Progenitor cell of endocrine pancreas (in vitro differentiated cells): ENCODE measurements at regions not wholly inside any gene's neighbourhood (a gene's known extent, or its start where the extent isn't known, plus 50 kb on each side); places are given as distances from the start of the nearest gene placed in this dataset.

Experiments
- DNase-seq: peaks from one replicate; pipeline ENCODE4 v3.0.0; 2021; ENCODE audit warnings: low spot score; ENCODE audit not compliant: unreplicated experiment
- H3K27ac Mint-ChIP-seq: 2 replicates; pipeline ENCODE4 v1.8.0; 2021; ENCODE audit warnings: mild to moderate bottlenecking, moderate library complexity, mixed read lengths
- H3K27me3 Mint-ChIP-seq: 2 replicates; pipeline ENCODE4 v1.8.0; 2021; ENCODE audit warnings: mixed read lengths
- H3K36me3 Mint-ChIP-seq: 2 replicates; pipeline ENCODE4 v1.8.0; 2022; ENCODE audit warnings: mixed read lengths; ENCODE audit not compliant: insufficient read depth
- H3K4me1 Mint-ChIP-seq: 2 replicates; pipeline ENCODE4 v1.8.0; 2021; ENCODE audit warnings: low read depth, mixed read lengths
- H3K4me3 Mint-ChIP-seq: 2 replicates; pipeline ENCODE4 v1.8.0; 2021; ENCODE audit warnings: low read depth, mild to moderate bottlenecking, moderate library complexity, mixed read lengths
- H3K9me3 Mint-ChIP-seq: 2 replicates; pipeline ENCODE4 v1.8.0; 2021; ENCODE audit warnings: low read depth, mixed read lengths
- TF ChIP-seq, protein P1 (sequence below): fragments of 200-600 bp; sonication (generic); IDR thresholded peaks from one replicate; pipeline ENCODE4 v1.5.0; 2021; ENCODE audit warnings: antibody characterized with exemption, mild to moderate bottlenecking; ENCODE audit not compliant: unreplicated experiment

DNA sequence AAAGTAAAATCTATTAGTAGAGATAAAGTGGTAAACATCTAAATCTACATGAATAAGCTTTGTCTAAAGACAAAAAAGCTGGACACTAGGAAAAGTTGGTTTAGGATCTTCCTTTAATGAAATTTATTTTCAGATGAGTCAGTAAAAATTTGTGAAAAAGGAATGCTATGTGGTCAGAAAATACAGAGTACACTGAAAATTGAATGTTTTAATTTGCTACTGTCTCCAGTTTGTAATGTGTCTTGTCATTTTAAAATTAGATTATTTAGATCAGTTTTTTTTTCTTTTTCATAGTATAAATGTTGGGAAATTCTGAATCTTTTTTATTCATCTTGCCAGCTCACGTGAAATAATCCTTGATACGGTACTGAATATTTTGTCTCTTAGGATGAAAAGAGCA is 56.9 kb downstream of the SLITRK6 start:
- Mint-ChIP-seq H3K27ac (no peak overlapping the region), H3K27me3 (no peaks in the 10 kb centered on the region), H3K4me3 (no peak overlapping the region), H3K9me3 (peaks cover 6% of the 10 kb centered on the region), H3K4me1 (peaks cover 3% of the 10 kb centered on the region), H3K36me3 (no peaks in the 10 kb centered on the region)
- TF ChIP-seq, protein P1, sequence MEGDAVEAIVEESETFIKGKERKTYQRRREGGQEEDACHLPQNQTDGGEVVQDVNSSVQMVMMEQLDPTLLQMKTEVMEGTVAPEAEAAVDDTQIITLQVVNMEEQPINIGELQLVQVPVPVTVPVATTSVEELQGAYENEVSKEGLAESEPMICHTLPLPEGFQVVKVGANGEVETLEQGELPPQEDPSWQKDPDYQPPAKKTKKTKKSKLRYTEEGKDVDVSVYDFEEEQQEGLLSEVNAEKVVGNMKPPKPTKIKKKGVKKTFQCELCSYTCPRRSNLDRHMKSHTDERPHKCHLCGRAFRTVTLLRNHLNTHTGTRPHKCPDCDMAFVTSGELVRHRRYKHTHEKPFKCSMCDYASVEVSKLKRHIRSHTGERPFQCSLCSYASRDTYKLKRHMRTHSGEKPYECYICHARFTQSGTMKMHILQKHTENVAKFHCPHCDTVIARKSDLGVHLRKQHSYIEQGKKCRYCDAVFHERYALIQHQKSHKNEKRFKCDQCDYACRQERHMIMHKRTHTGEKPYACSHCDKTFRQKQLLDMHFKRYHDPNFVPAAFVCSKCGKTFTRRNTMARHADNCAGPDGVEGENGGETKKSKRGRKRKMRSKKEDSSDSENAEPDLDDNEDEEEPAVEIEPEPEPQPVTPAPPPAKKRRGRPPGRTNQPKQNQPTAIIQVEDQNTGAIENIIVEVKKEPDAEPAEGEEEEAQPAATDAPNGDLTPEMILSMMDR: no peak
- DNase-seq: no peak

DNA sequence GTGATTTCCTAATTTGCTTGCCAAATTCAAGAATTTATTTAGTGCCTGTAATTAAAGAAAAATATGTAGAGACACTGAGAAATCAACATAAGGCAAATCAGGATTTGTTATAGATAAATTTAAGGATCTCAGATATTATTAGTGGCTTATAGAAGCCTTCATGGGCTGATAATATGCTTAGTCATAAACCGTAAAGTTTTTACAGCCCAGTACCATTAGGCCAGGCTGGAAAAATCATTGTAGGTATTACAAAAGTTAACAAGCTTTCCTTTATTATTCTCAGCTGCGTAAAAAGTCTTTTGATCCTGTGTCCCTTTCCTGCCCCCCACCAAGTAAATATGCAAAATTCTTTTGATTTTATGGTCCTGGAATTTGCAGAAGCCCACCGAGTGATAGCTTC is 58.2 kb downstream of the SLITRK6 start:
- Mint-ChIP-seq H3K4me1 (no peaks in the 10 kb centered on the region), H3K27ac (no peak overlapping the region), H3K27me3 (no peaks in the 10 kb centered on the region), H3K9me3 (peaks cover 6% of the 10 kb centered on the region), H3K4me3 (no peak overlapping the region), H3K36me3 (no peaks in the 10 kb centered on the region)
- no peak for DNase-seq
- TF ChIP-seq, protein P1: no peak

DNA sequence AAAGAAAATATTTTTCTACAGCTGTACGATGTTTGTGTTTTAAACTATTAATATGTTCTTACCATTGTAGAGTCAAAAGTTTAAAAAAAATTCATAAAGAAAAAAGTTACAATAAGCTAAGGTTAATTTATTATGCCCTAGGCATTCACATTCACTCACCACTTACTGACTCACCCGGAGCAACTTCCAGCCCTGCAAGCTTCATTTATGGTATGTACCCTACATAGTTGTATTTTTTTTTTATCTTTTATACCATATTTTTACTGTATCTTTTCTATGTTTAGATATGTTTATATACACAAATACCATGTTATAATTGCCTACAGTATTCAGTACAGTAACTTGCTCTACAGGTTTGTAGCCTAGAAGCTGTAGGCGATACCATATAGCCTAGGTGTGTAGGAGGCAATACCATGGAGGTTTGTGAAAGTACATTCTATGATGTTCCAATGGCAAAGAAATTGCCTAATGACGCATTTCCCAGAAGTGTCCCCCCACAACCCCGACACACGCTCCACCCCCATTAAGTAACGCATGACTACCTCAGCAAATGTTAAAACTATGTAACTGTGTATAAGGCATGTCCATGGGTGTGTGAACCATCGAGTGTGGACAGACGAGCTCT is 60.4 kb downstream of the SLITRK6 start:
- Mint-ChIP-seq H3K27me3 (no peaks in the 10 kb centered on the region), H3K36me3 (no peaks in the 10 kb centered on the region), H3K9me3 (peaks cover 6% of the 10 kb centered on the region), H3K4me3 (no peak overlapping the region), H3K27ac (no peak overlapping the region), H3K4me1 (no peaks in the 10 kb centered on the region)
- TF ChIP-seq, protein P1: no peak
- DNase-seq: no peak

DNA sequence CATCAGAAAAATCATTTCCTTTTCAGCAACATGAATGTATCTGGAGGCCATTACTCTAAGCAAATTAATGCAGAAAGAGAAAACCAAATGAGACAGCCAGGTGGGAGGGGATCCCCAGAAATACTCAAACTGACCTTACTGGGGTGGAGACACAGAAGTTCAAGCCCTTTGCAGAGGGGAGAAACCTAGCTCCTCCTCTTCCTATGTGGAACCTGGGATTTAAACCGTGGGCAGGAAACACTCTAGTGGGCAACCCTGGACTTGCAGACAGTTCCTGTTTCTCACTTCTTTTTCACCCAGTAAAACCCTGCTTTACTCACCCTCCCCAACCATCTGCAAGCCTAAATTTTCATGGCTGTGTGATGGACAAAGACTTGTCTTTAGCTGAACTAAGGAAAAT is 61.3 kb downstream of the SLITRK6 start:
- no peak for DNase-seq
- no peaks in the 10 kb centered on the region for H3K4me1 Mint-ChIP-seq
- H3K36me3 Mint-ChIP-seq: no peaks in the 10 kb centered on the region
- H3K9me3 Mint-ChIP-seq: peaks cover 2% of the 10 kb centered on the region
- H3K27me3 Mint-ChIP-seq: no peaks in the 10 kb centered on the region
- no peak overlapping the region for H3K27ac Mint-ChIP-seq
- TF ChIP-seq, protein P1: no peak
- no peak overlapping the region for H3K4me3 Mint-ChIP-seq

DNA sequence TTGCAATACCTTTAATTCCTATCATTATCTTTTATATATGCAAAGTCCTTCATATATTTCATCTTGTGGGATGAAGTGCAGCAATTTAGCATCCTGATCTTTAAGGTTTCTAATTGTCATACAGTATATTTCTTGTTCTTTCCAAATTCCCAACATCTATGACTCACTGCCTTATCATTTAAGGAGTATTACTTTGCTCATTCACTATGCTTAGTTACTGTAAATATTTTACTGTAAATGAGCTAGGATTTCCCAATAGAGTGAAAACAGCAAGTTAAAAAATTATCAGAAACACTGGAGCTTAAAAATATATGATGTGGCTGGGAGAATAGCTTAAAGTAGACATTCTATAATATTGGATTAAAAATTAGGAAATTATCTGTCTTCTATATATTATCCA is 69.9 kb downstream of the SLITRK6 start:
- Mint-ChIP-seq H3K27me3 (no peaks in the 10 kb centered on the region), H3K4me3 (no peak overlapping the region), H3K36me3 (no peaks in the 10 kb centered on the region), H3K9me3 (no peaks in the 10 kb centered on the region), H3K27ac (no peak overlapping the region), H3K4me1 (no peaks in the 10 kb centered on the region)
- no peak for DNase-seq
- TF ChIP-seq, protein P1: no peak
